ENCODE measurements at regions not wholly inside any gene's neighbourhood (a gene's known extent, or its start where the extent isn't known, plus 50 kb on each side); places are given as distances from the start of the nearest gene placed in this dataset.
"Not testable (repeated sequence)": the region's sequence is repeated elsewhere in the genome, so short reads cannot be mapped to it uniquely, and the experiment has no call there.

DNA sequence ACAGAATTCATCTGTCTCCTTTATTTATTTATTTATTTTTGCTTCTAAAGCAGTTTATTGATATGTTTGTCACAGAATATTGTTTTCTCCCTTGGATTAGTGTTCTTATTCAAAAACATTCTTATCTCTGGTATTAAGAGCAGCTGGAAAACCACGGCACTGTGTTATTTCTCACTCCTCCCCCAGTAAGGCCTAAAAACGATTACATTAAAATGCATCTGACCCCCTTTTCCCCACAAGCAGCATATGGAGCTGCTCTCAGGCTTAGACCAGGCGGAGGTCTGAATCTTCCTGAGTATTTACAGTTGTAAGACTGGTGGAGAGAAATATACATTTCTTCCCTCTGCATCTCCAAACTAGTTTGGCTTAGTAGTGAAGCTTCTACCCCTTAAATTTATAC is 86.8 kb downstream of the HLX start:
- H3K27me3 ChIP-seq = no peaks in the 10 kb centered on the region
- H3K27ac ChIP-seq = no peak overlapping the region
- WGBS, 2 donors = 84 to 94% methylated on average over 3 of the region's 3 CpGs
- H3K36me3 ChIP-seq = no peaks in the 10 kb centered on the region
- no peak for TF ChIP-seq POLR2A (IDR thresholded peaks at IDR 0.05)
- TF ChIP-seq, protein P1, sequence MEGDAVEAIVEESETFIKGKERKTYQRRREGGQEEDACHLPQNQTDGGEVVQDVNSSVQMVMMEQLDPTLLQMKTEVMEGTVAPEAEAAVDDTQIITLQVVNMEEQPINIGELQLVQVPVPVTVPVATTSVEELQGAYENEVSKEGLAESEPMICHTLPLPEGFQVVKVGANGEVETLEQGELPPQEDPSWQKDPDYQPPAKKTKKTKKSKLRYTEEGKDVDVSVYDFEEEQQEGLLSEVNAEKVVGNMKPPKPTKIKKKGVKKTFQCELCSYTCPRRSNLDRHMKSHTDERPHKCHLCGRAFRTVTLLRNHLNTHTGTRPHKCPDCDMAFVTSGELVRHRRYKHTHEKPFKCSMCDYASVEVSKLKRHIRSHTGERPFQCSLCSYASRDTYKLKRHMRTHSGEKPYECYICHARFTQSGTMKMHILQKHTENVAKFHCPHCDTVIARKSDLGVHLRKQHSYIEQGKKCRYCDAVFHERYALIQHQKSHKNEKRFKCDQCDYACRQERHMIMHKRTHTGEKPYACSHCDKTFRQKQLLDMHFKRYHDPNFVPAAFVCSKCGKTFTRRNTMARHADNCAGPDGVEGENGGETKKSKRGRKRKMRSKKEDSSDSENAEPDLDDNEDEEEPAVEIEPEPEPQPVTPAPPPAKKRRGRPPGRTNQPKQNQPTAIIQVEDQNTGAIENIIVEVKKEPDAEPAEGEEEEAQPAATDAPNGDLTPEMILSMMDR (IDR thresholded peaks at IDR 0.05) = no peak
- no peak for DNase-seq
- no peak overlapping the region for H3K4me3 ChIP-seq (replicated peaks in 1 of 3)
- intact Hi-C loops (cut with DNase I) = no loop called here
- no peaks in the 10 kb centered on the region for H3K9me3 ChIP-seq
- H3K4me1 ChIP-seq = no peaks in the 10 kb centered on the region

DNA sequence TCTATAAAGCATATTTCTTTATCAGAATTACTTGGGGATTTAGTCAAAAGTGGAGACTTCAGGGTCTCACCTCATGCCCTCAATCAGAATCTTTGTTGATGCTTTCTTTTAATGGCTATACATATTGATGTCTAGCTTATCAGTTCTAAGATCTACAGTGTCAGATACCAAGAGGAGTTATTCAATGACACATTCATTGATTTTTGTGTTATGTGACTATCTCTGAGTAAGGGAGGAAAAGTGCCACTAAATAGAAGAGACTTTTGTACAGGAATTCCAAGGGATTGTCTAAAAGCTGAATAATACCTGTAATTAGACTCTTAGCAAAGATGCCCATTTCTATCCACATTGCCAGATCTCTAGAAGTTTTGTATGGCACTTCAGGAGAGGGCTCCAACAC is 87.2 kb downstream of the HLX start:
- H3K4me3 ChIP-seq (replicated peaks in 1 of 3) = no peak overlapping the region
- TF ChIP-seq, protein P1 (IDR thresholded peaks at IDR 0.05) = no peak
- no peak for TF ChIP-seq POLR2A (IDR thresholded peaks at IDR 0.05)
- H3K9me3 ChIP-seq = no peaks in the 10 kb centered on the region
- H3K4me1 ChIP-seq = no peaks in the 10 kb centered on the region
- no peak overlapping the region for H3K27ac ChIP-seq
- no peak for DNase-seq
- H3K27me3 ChIP-seq = no peaks in the 10 kb centered on the region
- intact Hi-C loops (cut with DNase I) = no loop called here
- H3K36me3 ChIP-seq = no peaks in the 10 kb centered on the region

DNA sequence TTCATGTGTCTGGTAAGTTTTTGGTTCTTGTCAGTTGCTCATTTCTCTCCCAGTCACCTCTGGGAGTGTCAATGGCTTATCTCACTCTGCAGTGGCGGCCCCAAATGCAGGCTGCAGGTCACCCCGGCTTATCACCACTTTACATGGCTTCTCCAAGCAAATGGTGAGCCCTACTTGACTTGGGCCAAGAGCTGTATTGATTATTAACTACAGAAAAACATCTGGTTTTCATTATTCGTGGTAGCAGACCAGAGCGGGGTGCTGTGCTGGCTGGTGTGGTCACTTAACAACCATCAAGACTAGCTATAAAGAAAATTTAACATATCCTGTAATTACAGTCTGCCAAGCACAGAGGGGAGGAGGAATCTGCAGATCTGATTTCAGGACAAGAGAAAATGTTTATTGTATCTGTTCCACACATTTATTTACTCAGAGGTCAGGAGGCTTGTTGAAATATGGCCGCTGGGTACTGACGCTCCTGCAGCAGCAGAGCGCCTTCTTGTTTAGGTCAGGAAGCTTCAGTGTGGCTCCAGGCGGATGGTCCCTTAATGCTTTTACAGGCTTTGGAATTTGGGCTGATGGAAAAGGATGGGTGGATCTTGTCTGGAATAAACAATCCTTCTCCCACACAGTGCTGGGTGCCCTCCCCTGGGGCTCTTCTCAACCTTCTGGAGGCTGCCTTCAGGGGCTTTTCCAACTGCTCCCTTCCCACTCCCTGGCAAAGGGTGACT is 87.8 kb downstream of the HLX start:
- no peaks in the 10 kb centered on the region for H3K27me3 ChIP-seq
- H3K27ac ChIP-seq = no peak overlapping the region
- intact Hi-C loops (cut with DNase I) = no loop called here
- TF ChIP-seq, protein P1 (IDR thresholded peaks at IDR 0.05) = no peak
- no peak for TF ChIP-seq POLR2A (IDR thresholded peaks at IDR 0.05)
- H3K4me3 ChIP-seq (replicated peaks in 1 of 3) = no peak overlapping the region
- WGBS, 2 donors = 88 to 91% methylated on average over 8 of the region's 8 CpGs
- H3K9me3 ChIP-seq = no peaks in the 10 kb centered on the region
- DNase-seq = no peak
- no peaks in the 10 kb centered on the region for H3K36me3 ChIP-seq
- H3K4me1 ChIP-seq = no peaks in the 10 kb centered on the region

DNA sequence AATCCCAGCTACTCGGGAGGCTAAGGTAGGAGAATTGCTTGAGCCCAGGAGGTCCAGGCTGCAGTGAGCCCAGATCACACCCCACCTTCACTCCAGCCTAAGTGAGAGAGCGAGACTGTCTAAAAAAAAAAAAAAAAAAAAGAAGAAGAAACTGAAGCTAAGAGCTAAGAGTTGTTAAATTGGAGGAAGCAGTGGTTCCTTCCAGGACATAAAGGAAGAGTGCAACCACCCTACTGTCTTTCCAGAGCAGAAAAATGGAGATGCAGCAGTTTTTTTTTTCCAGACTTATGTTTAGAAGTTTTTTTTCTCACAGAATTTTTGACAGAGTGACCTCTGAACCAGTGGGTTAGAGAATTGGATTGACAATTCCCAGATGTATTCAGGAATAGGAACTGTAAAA is 88.7 kb downstream of the HLX start:
- 91 to 96% methylated on average over 2 of the region's 2 CpGs for WGBS, 2 donors
- Histone ChIP-seq H3K4me3 (replicated peaks in 1 of 3) (no peak overlapping the region), H3K4me1 (no peaks in the 10 kb centered on the region), H3K9me3 (no peaks in the 10 kb centered on the region), H3K36me3 (no peaks in the 10 kb centered on the region), H3K27ac (no peak overlapping the region), H3K27me3 (no peaks in the 10 kb centered on the region)
- DNase-seq = no peak
- no peak for TF ChIP-seq POLR2A (IDR thresholded peaks at IDR 0.05)
- TF ChIP-seq, protein P1 (IDR thresholded peaks at IDR 0.05) = no peak
- intact Hi-C loops (cut with DNase I) = no loop called here

DNA sequence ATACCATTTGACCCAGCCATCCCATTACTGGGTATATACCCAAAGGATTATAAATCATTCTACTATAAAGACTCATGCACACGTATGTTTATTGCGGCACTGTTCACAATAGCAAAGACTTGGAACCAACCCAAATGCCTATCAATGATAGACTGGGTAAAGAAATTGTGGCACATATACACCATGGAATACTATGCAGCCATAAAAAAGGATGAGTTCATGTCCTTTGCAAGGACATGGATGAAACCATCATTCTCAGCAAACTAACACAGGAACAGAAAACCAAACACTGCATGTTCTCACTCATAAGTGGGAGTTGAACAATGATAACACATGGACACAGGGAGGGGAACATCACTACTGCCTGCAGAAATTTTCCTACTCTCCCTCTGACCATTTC is 90.0 kb downstream of the HLX start:
- H3K4me3 ChIP-seq (replicated peaks in 1 of 3); H3K9me3 ChIP-seq; H3K27me3 ChIP-seq; DNase-seq; H3K4me1 ChIP-seq; H3K27ac ChIP-seq; H3K36me3 ChIP-seq; intact Hi-C loops (cut with DNase I): not testable (repeated sequence)
- WGBS, 2 donors = 99 to 100% methylated on average over 2 of the region's 2 CpGs

Measured in thyroid gland (tissue), 4 donors.